ENCODE measurements at regions not wholly inside any gene's neighbourhood (a gene's known extent, or its start where the extent isn't known, plus 50 kb on each side); places are given as distances from the start of the nearest gene placed in this dataset.

- ChIA-PET POLR2A (ENCODE audit: low non-redundant PET) (no interaction called here), CTCF (no interaction called here)
- no peak overlapping the region for H3K27ac ChIP-seq
- TF ChIP-seq, protein P1, sequence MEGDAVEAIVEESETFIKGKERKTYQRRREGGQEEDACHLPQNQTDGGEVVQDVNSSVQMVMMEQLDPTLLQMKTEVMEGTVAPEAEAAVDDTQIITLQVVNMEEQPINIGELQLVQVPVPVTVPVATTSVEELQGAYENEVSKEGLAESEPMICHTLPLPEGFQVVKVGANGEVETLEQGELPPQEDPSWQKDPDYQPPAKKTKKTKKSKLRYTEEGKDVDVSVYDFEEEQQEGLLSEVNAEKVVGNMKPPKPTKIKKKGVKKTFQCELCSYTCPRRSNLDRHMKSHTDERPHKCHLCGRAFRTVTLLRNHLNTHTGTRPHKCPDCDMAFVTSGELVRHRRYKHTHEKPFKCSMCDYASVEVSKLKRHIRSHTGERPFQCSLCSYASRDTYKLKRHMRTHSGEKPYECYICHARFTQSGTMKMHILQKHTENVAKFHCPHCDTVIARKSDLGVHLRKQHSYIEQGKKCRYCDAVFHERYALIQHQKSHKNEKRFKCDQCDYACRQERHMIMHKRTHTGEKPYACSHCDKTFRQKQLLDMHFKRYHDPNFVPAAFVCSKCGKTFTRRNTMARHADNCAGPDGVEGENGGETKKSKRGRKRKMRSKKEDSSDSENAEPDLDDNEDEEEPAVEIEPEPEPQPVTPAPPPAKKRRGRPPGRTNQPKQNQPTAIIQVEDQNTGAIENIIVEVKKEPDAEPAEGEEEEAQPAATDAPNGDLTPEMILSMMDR (conservative IDR thresholded peaks at IDR 0.05; ENCODE audit: low read depth), result no peak
- no peak for DNase-seq (ENCODE audit: low spot score)
Observed at GRCh38 chr16:86285421-86285820, 224.9 kb upstream of the FOXF1 start.

- ChIA-PET CTCF (interaction anchor here (0.6 kb wide), 1 partner anchor 234 kb away, joined by 3 read pairs; no protein-coding TSS in a partner anchor), POLR2A (ENCODE audit: low non-redundant PET) (no interaction called here)
- DNase-seq (ENCODE audit: low spot score), result no peak
- TF ChIP-seq, protein P1 (conservative IDR thresholded peaks at IDR 0.05; ENCODE audit: low read depth), result no peak
- H3K27ac ChIP-seq, result no peak overlapping the region
Observed at GRCh38 chr16:86285938-86286921, 224.1 kb upstream of the FOXF1 start.

DNA sequence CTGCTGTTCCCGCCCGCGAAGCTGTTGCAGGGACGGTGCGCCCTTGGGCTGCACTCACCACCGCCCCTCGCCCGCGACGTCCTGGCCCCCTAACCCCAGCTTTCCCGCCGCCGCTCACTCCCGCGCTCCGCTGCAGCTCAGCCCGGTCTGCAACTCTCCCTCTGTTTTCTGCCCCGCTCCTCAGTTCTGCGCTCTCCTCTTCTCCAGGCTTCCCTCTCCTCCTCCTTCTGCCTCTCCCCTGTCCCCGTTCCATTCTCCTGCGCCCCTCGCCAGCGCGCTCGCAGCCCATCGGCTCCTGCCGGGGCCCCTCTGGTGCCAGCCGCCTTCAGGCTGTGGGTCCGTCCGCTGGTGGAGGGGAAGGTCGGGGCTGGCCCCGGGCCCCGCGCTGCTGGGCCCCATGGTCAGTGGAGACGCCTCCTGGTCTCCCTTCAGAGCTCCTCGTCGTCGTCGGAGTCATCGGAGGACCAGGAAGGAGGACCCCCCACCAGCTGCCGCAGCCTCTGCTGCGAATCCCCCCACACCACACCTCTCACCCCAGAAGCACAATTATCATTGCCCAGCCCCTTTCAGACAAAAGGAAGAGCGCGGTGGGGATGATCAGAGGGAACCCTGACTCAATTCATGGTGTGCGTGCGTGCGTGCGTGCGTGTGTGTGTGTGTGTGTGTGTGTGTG is 223.2 kb upstream of the FOXF1 start:
- no peak overlapping the region for H3K27ac ChIP-seq
- ChIA-PET POLR2A (ENCODE audit: low non-redundant PET) (no interaction called here), CTCF (interaction anchor here (0.6 kb wide), 1 partner anchor 233 kb away, joined by 3 read pairs; no protein-coding TSS in a partner anchor)
- TF ChIP-seq, protein P1 (conservative IDR thresholded peaks at IDR 0.05; ENCODE audit: low read depth), result no peak
- DNase-seq (ENCODE audit: low spot score), result no peak

DNA sequence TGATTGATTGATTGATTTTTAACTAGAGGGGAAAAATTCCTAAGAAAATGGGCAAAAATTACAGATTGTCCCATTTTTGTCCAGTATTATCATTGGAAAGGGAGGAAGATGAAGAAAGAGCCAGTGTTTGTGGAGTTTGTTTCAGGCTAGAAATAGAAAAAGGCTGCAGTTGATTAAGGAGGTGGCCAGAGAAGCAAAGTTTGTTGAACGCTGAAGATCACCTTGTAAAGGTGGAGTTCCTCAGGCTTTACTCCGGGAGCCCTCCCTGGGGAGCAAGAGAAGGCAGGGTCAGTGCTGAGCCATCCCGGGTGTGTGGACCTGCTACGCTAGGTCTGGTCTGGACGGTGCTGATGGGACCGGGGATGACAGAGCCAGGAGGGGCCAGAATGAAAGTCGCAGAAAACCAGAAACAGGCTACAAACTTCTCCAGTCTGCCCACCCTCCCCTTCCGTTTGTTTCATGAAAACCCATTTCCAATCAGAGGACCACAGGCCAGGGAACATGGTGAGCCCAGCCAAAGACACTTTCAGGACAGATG is 222.6 kb upstream of the FOXF1 start:
- ChIA-PET CTCF (no interaction called here), POLR2A (ENCODE audit: low non-redundant PET) (no interaction called here)
- H3K27ac ChIP-seq, result no peak overlapping the region
- DNase-seq (ENCODE audit: low spot score), result no peak
- TF ChIP-seq, protein P1 (conservative IDR thresholded peaks at IDR 0.05; ENCODE audit: low read depth), result no peak

DNA sequence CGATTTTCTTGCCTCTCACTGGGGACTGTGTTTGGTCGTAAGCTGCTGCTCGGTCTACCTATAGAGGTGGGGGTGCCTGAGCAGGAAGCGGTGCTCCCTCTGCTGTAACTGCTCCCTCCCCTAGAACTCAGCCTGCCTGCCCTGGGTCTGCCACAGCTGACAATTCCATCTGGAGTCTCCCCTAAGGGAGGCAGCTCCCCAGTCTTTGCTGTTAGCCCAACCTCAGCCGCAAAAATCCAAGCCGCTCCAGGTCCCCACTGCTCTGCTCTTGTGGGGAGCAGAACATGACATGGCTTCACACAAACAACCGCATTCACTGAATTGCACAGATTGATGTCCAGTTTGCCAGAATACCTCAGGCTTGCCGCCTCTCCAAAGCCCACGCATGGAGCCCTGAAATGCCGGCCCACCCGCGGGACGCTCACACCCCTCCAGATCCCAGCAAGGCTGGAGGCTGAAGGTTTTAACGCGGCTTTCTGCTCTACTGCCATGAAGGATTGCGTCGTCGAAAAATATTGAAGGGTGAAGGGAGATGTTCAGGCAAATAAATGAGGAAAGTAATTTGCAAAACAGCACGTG is 221.5 kb upstream of the FOXF1 start:
- DNase-seq (ENCODE audit: low spot score), result no peak
- TF ChIP-seq, protein P1 (conservative IDR thresholded peaks at IDR 0.05; ENCODE audit: low read depth), result no peak
- ChIA-PET CTCF (no interaction called here), POLR2A (ENCODE audit: low non-redundant PET) (no interaction called here)
- no peak overlapping the region for H3K27ac ChIP-seq

GRCh38 chr16:86289304-86289703 is 221.0 kb upstream of the FOXF1 start:
- CTCF ChIA-PET, result no interaction called here
- TF ChIP-seq, protein P1 (conservative IDR thresholded peaks at IDR 0.05; ENCODE audit: low read depth), result no peak
- no peak for DNase-seq (ENCODE audit: low spot score)
- no peak overlapping the region for H3K27ac ChIP-seq
- POLR2A ChIA-PET (ENCODE audit: low non-redundant PET), result no interaction called here
